NCI-H2196 treated with DMSO at 0.1 percent for 48 hours (cell line): ENCODE measurements at regions not wholly inside any gene's neighbourhood (a gene's known extent, or its start where the extent isn't known, plus 50 kb on each side); places are given as distances from the start of the nearest gene placed in this dataset.

Experiments used
- DNase-seq: peaks from one replicate; lab custom pipeline; 2025; ENCODE audit not compliant: unreplicated experiment; lab: John Stamatoyannopoulos, UW

DNA sequence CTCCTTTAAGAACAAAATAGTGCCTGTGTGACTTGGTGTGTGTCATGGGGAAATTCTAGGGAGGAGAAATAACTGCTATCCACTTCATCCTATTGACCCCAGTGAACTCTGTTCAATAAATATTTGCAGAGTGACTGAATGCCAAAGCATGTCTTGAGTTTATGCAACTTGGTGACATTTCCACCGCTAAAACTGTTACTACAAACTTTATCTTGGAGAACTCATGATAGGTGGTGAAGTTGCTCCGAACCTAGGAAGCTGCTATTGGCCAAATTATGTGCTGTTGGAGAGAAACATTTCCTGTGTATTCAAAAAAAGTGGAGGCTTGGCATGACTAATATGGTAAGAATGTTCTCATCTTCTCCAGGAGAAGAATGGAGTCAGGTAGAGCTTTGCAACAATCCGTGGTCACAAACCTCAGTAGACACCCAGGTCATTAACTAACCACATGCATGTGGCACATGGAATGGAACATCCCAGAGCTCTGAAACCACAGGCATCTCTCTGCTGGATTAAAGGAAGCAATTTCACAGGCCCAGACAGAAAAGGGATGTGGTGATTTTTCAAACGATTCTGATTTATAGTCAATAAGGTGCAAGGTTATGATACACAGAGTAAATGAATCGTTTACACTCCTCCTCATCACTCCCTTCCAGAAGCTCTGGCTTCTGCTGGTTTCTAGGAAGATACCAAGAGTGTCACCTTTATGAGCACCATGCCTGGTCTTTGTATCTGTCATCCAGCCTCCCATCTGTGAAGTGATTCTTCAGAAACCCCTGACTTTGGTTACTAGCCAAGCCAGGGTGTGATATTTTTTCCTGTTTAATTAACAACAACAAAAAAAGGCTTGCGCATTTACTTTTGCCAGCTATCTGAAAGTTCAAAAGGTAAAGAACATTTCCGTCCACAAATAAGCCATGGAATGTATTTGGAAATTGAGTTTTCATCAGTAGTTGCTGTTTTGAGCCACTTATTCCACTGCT lies 361.1 kb downstream of the TGFB2 start:
- DNase-seq, result no peak

DNA sequence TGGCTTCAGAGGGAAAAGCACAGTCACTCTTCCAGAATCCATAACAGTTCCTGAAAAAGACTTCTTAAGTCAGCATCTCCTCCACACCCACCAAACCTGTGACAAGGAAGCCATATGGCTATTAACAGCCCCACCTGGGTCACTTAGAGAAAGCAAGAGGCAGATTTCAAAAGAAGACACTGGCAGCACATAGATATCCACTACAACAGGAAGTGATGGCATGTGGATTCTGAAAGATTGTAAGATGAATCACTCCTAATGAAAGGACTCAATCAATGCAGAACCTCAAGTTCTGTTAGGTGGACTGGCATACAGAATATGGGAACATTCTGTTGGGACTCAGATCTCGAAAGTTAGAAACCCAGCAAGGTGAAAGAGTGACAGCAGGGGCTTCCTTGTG lies 365.9 kb downstream of the TGFB2 start:
- no peak for DNase-seq

DNA sequence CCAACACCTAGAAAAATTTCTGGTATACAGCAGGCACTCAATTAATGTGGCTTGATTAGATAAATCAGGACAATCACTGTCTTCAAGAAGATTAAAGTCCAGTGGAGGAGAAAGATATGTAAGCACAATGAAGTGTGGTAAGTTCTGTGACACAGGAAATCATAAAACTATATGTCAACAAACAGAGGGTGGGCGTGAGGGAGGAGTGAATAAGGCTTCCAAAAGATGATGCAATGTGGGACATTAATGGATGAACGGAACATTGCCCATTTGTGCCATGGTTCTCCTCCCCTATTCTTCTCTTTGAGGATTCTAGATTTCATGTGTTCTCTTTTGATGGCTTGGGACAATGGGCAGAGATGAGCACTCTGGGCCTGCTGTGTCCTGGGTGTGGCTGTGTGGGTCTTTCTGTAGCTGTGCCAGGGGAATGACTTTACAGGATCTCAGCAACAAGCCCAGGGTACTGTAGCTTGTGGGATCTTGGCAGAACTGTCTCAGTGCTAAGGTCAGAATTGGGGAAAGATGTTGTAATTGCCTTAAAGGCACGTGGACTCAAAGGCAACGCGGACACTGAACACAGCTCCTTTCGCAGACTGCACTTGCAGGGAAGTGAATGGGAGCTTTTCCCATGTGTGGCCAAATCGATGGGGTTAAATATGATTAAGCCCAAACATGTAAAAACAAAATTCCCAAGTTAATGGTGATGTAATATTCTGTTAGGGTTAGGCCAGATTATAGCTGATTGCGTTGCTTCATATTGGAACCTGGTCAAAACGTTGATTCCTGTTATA lies 366.9 kb downstream of the TGFB2 start:
- DNase-seq, result no peak

DNA sequence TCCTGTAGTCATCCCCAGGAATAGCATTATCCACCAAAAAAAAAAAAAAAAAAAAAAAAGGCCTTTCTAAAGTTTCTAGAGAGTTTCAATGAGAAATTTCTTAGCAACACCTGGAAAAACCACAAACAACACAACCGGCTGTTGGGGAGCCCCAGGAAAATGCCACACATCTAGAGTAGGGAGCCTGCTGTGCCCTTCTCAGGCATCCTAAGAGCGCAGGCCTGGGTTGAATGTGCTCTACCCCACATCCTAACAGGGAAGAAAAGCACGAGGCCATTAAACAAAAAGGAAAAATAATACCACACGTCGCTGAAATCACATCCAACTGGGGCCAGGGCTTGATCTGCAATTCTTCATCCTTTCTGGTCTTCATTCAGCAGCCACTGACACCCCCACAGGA lies 367.5 kb downstream of the TGFB2 start:
- DNase-seq, result no peak

DNA sequence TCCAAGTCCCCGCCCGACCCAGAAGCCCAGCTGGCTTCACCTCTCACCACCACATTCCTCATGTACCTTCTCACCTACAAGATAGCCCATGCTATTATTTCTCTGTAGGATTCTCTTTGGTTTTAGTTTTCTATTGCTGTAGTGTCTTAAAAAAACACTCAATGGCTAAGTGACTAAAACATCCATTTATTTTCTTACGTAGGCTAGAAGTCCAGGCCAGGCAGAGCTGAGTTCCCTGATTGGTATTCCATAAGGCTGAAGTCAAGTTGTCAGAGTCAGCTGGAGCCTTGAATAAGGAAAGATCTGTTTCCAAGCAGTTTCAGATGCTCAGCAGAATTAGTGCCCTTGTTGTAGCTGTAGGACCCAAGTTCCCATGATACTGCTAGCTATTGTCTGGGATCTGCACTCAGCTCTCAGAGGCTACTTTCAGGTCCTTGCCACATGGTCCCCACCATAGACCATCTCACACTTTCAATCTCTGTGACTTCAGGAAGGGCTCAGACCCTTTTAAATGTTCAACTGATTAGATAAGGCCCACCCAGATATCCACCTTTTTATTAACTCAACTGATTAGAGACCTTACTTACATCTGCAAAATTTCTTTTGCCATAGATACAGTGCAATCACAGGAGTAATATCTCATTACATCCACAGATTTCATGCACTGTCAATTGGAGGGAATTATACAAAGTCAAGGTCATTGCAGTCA lies 371.0 kb downstream of the TGFB2 start:
- DNase-seq, result no peak

DNA sequence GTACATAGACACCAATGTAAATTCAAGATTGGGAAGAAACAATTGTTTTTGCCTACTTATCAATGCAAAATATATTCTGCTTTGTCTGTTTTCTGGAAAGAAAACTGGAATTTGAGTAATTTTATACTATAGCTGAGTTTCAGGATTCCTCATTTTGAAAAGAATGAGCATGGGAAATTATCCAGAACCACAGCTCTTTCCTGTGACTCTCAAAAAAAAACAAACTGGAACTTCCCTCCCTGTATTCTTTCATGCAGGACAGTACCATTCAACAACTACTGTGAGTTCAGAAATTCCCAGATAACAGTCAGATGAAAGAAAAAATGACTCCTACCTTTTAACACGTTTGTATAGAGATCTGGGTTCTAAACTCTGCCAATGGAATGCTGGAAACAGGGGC lies 372.4 kb downstream of the TGFB2 start:
- no peak for DNase-seq

DNA sequence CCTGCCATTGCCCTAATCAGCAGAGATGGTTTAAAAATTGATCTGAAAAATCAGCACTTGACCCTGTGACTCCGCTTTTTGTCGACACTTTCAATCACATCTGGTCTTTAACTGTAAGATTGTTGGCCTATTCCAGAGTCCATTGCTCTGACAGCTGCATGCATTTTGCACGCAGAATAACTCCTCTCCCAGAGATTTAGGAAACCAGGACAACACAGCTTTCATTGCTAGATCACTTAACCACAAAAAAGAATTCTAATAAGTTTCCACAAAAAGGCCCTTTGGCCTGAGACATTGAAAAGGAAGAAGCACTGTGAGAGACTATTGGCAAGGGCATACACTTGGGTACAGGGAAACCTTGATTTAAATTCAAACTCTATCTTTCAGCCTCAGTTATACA lies 373.1 kb downstream of the TGFB2 start:
- no peak for DNase-seq

DNA sequence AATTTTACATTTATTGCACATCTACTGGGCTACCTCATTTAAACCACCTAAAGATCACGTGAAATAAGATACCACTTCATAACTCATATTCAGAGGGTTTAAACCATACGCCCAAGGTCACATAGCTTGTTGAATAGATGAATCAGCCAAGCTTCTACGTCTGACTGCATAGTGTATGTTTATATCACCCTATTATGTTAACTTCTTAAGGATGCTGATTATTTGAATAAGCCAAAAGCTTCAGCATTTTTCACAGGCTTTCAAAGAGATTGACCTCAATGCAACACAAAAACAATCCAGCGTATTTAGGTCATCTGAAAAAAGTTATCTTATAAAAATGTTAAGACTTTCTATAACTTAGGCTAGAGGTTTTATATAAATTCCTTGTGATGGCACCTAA lies 373.8 kb downstream of the TGFB2 start:
- DNase-seq, result no peak

DNA sequence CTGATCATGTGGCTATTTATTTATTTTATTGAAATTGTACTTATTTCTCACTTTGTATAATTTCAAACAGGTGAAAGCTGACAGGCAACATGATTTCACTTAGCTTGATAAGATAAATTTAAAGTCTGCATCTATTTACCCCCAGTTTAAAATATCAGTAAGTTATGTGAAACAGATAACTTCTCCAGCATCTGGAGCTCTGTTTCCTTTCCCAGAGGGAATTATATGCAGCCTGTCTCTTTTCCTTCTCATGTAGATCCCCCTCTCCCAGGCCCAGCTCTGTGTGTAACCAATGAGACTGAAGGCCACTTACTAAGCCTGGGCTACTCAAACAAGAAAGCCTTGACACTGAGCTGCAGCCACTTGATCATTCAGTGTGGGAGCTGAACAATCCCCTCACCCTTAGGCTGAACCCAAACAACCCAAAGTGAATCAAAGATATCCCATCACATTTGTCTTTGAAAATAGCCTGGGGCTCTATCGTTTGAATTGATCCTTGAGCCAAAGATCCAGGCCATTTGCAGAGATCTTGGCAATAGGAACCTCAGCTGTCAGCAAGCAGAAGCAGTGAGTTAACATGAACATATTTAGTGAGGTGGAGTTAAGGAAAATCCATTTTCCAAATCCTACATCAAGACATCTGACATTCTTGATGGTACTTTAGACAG lies 383.9 kb downstream of the TGFB2 start:
- no peak for DNase-seq

DNA sequence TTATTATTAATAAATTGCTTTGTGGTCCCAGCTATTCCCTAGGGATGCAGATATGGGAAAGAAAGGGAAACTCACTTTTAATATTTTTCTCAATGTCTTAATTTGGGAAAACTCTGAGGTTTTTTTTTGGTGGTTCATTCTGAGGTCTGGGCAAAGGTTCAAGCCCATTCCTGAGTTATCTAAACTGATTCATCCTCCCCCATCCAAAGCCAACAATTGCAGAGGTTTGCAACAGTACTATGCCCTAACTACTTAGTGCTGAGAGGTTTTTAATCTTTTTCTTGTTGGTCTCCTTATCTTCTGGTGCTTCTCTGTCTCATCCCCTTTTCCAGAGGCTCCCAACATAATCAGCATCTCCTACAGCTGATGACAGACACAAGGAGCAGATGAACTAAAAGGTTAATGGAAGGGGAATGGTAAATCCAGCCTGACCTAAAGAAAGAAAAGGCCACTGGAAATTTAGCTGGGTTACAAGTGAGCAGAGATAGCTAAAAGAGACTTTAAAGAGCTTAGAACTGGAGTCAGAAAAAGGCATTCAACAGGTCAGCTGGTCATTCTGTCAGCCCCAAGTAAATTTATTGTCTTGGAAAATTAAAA lies 390.4 kb downstream of the TGFB2 start:
- no peak for DNase-seq

DNA sequence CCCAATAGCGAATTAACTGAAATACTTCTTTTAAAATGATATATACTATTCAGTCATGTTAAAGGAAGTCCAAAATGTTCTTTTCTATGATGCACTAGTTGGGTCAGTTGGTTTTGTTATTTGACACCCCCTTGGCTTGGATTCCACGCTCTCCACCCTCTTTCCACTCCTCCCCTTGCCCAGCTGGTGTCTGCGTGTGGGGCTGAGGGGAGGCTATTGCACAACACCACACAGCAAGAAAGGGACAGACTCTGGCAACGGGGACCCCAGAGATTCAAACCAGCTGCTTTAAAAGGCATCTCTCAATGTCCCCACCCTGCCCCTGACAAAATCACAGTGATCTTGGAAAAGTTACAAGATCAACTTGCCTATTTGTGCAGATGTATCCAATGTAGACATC lies 394.3 kb downstream of the TGFB2 start:
- no peak for DNase-seq

DNA sequence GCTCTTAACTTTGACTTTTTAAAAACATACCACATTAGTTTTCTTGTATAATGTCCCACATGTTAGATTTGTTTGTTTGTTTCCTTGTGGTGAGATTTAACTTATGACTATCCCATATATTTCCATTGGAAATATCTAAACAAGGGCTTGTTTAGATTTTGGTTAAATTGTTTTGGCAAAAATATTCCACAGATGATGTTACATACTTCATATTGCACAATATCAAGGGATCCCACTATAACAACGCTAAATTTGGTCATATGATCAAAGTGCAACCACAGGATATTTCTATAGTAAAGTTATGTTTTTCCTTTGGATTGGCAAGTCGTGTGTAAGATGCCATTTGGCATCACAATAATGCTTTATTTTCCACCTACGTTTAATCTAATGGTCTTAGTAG lies 396.7 kb downstream of the TGFB2 start:
- no peak for DNase-seq

DNA sequence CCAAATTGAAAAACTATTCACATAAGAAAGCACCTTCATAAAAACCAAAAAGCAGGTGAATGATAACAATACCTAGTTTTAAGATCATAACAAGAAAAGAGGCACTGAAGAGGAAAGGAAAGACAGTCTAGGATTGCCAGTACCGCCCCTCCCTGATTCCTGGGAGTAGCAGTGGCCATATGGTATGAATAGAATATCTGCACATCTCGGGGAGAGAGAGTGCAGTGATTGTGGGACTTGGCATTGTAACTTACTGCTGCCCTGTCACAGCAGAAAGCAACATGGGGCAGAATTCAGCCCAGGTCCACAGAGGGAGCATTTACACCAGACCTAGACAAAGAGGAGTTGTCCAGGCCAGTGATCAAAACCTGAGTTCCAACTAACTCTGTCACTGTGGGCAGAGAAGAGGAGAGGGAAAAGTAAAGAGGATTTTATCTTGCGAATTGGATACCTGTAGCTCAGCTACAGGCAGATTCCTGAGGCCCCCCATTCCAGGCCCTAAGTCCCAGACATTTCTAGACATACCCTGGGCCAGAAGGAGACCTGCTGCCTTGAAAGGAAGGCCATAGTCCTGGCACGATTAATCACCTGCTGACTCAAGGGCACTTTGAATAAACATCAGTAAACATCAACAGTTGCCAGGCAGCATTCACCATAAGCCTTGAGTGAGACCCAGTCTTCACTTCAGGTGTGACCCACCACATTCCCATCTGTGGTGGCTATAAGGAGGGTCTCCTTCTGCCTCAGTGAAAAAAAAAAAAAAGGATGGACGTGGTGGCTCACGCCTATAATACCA lies 397.5 kb downstream of the TGFB2 start:
- DNase-seq, result no peak

DNA sequence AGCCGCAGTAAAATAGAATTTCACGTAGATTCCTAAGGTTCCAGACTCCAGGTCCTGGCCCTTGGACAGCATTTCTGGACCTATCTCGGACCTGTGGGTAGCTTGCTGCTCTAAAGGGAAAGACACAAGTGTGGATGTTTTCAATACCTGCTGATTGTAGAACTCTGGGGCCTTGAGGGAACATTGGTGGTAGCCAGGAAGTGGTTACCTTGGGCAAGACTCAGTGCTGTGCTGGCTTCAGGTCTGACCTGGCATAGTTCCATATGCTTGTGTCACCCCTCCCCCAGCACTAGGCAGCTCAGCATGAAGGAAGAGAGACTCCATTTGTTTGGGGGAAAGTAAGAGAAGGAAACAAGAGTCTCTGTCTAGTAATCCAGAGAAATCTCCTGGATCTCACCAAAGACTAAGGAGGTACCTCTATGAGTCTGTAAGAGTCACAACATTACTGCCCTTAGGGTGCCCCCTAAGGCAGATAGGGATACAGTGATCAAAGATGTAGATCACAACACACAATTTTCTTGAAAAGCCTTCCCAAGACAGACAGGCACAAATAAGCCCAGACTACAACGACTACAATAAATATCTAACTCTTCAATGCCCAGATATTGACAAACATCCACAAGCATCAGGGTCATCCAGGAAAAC lies 398.8 kb downstream of the TGFB2 start:
- no peak for DNase-seq

DNA sequence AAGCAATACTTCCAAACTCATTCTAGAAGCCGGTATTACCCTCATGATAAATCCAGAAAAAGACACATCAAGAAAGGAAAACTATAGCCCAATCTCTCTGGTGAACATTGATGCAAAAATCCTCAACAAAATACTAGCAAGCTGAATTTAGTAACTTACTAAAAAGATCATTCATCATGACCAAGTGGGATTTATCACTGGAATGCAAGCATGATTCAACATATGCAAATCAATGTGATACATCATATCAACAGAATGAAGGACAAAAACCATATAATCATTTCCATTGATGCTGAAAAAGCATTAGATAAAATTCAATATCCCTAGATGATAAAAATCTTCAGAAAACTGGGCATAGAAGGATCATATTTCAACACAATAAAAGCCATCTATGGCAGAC lies 402.9 kb downstream of the TGFB2 start:
- no peak for DNase-seq

DNA sequence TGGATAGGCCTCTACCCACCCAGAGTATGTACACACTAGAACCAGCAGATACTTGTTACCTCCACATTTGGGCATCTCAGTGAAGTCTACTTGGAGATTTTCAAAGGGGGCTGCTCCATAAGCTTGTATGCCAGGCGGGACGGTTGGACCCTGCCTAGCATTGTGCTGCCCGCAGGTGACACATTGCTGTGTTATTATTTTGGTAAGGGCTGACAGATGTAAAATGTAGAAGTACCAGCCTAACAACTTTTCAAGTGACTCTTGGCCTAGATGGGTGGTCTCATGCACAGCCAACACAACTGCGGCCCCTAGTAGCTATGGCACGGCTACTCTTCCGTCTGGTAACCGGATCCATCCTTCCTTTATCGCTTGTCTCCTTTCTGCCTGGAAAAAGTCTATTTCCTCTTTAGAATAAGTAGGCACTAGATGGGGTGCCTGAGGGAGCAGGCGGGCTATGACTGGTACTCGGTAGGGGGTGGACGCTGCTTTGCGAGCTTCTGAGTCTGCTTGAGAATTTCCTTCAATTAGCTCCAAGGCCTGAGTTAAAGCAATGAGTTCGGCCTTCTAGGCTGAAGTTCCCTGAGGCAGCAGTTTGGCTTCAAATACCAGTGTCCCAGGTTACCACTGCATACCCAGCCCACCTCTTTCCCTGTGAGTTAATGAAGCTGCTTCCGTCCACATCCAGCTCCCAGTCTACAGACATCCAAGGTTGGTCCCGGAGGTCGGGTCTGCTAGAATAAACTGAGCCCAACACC lies 405.3 kb downstream of the TGFB2 start:
- no peak for DNase-seq

DNA sequence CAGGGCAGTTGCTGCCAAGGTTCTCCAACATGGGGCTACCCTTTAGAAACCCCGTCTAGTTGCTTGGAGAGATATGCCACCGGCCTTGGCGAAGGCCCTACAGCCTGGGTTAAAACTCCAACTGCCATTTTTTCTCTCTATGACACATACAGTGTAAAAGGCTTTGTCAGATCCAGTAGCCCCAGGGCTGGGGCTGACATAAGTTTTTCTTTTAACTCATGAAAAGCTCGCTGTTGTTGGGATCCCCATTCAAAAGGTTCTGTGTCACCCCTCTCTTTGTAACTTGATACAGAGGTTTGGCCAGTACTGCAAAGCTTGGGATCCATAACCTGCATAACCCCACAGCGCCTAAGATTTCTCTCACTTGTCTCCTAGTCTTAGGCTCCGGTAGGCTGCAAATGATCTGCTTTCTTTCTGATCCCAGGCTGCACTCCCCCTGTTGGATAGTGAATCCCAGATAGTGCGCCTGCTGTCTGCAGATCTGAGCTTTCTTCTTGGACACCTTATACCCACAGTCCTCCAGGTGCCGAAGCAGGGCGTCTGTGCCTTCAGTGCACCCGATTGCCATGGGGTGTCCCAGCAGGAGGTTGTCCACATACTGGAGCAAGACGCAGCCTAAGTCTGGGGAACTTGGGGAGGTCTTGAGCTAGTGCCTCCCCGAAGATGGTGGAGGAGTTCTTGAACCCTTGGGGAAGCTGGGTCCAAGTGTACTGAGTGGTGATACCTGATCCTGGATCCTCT lies 406.2 kb downstream of the TGFB2 start:
- no peak for DNase-seq

DNA sequence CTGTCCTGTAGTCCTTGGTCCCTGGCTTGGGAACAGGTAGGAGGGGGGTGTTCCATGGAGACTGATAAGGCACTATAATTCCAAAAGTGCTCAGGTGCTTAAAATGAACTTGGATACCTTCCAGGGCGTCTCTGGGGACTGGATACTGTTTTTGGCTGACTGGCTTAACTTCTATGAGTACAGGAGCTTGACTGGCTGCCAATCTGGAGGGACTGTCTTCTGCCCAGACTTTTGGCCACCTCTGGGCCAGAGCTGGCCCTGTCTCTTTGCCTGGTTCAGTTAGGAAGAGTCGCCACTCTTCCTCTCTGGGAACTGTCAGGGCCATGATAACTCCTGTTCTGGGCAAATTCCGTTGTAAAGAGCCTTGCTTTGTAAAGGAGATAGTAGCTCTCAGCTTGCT lies 407.0 kb downstream of the TGFB2 start:
- no peak for DNase-seq
